ENCODE measurements at regions not wholly inside any gene's neighbourhood (a gene's known extent, or its start where the extent isn't known, plus 50 kb on each side); places are given as distances from the start of the nearest gene placed in this dataset.

- TF ChIP-seq AFF4 (CRISPR knock-in tag; IDR thresholded peaks at IDR 0.05; ENCODE audit: borderline replicate concordance) (no peak), ZNF219 (CRISPR knock-in tag; IDR thresholded peaks at IDR 0.05; ENCODE audit: borderline replicate concordance) (no peak)
Observed at GRCh38 chr3:55247666-55248065, 239.4 kb downstream of the WNT5A start (continued).

- TF ChIP-seq ZNF121 (CRISPR knock-in tag; IDR thresholded peaks at IDR 0.05) = no peak
- TF ChIP-seq GRHL2 (CRISPR knock-in tag; IDR thresholded peaks at IDR 0.05; ENCODE audit: insufficient replicate concordance, severe bottlenecking) = no peak
- TF ChIP-seq CDX4 (CRISPR knock-in tag; IDR thresholded peaks at IDR 0.05; ENCODE audit: borderline replicate concordance) = no peak
- TF ChIP-seq TP53 (CRISPR knock-in tag; IDR thresholded peaks at IDR 0.05) = no peak
- TF ChIP-seq NFE2L1 (CRISPR knock-in tag; IDR thresholded peaks at IDR 0.05) = no peak
- no peak for TF ChIP-seq PRDM15 (CRISPR knock-in tag; IDR thresholded peaks at IDR 0.05)
- TF ChIP-seq FOXP4 (CRISPR knock-in tag; IDR thresholded peaks at IDR 0.05) = no peak
- DNase-seq (ENCODE audit: low spot score) (no peak), ATAC-seq (no peak)
- Mint-ChIP-seq H3K9me3 (peaks cover 30% of the 10 kb centered on the region), H3K4me3 (no peak overlapping the region), H3K27me3 (ENCODE audit: low read depth) (no peaks in the 10 kb centered on the region), H3K27ac (no peak overlapping the region), H3K4me1 (peaks cover 12% of the 10 kb centered on the region), H3K36me3 (peaks cover 19% of the 10 kb centered on the region)
- CTCF ChIA-PET = no interaction called here
- POLR2A ChIA-PET = no interaction called here
Observed at GRCh38 chr3:55246033-55246432, 241.1 kb downstream of the WNT5A start.

GRCh38 chr3:55245351-55245750 is 241.8 kb downstream of the WNT5A start:
- ATAC-seq (no peak), DNase-seq (ENCODE audit: low spot score) (no peak)
- peaks cover 12% of the 10 kb centered on the region for H3K4me1 Mint-ChIP-seq
- ChIA-PET POLR2A (no interaction called here), CTCF (no interaction called here)
- no peak overlapping the region for H3K4me3 Mint-ChIP-seq
- no peaks in the 10 kb centered on the region for H3K27me3 Mint-ChIP-seq (ENCODE audit: low read depth)
- peaks cover 19% of the 10 kb centered on the region for H3K36me3 Mint-ChIP-seq
- peaks cover 29% of the 10 kb centered on the region for H3K9me3 Mint-ChIP-seq
- H3K27ac Mint-ChIP-seq = no peak overlapping the region
- TF ChIP-seq FOXP4 (CRISPR knock-in tag; IDR thresholded peaks at IDR 0.05) = no peak
- no peak for TF ChIP-seq MYBL2 (CRISPR knock-in tag; IDR thresholded peaks at IDR 0.05)
- no peak for TF ChIP-seq RORB (CRISPR knock-in tag; IDR thresholded peaks at IDR 0.05)
- no peak for TF ChIP-seq PRDM15 (CRISPR knock-in tag; IDR thresholded peaks at IDR 0.05)
- TF ChIP-seq CTCF (IDR thresholded peaks at IDR 0.05) = no peak
